T-helper 17 cell (primary cell): ENCODE measurements at regions not wholly inside any gene's neighbourhood (a gene's known extent, or its start where the extent isn't known, plus 50 kb on each side); places are given as distances from the start of the nearest gene placed in this dataset.

ENCODE experiments used
- ATAC-seq: fragments of 150-1000 bp; cut with Tn5 transposase; 2 replicates; pipeline ENCODE4 v1.10.0; 2021; ENCODE audit warnings: mild to moderate bottlenecking, moderate library complexity
- DNase-seq, 3 donors: peaks; one replicate each; pipeline versions ENCODE4 v3.0.0 to v3.0.0-alpha.2; 2020 to 2021
- H3K9me3 ChIP-seq: one replicate; pipeline ENCODE4 v1.7.0; 2013; ENCODE audit warnings: low read length, mild to moderate bottlenecking; ENCODE audit not compliant: control insufficient read depth, poor library complexity, severe bottlenecking
- H3K27ac Mint-ChIP-seq: one replicate; pipeline ENCODE4 v1.8.0; 2022; ENCODE audit warnings: mild to moderate bottlenecking, moderate library complexity, mixed read lengths
- H3K27me3 Mint-ChIP-seq: one replicate; pipeline ENCODE4 v1.8.0; 2022; ENCODE audit warnings: mixed read lengths
- H3K36me3 Mint-ChIP-seq: one replicate; pipeline ENCODE4 v1.8.0; 2022; ENCODE audit warnings: low read depth, mixed read lengths
- H3K4me1 Mint-ChIP-seq: one replicate; pipeline ENCODE4 v1.8.0; 2022; ENCODE audit warnings: mild to moderate bottlenecking, mixed read lengths
- H3K4me3 Mint-ChIP-seq: one replicate; pipeline ENCODE4 v1.8.0; 2022; ENCODE audit warnings: mild to moderate bottlenecking, moderate library complexity, mixed read lengths

- Mint-ChIP-seq H3K36me3 (no peaks in the 10 kb centered on the region), H3K27ac (no peak overlapping the region), H3K27me3 (no peaks in the 10 kb centered on the region), H3K4me1 (no peaks in the 10 kb centered on the region), H3K4me3 (no peak overlapping the region)
- ATAC-seq: no peak
- no peaks in the 10 kb centered on the region for H3K9me3 ChIP-seq
- DNase-seq: no peak
These were observed 993.1 kb downstream of the TSN start for GRCh38 chr2:122748552-122749011.

- no peaks in the 10 kb centered on the region for H3K9me3 ChIP-seq
- ATAC-seq (no peak), DNase-seq (no peak)
- H3K27ac Mint-ChIP-seq: no peak overlapping the region
- H3K36me3 Mint-ChIP-seq: no peaks in the 10 kb centered on the region
- no peaks in the 10 kb centered on the region for H3K4me1 Mint-ChIP-seq
- H3K4me3 Mint-ChIP-seq: no peak overlapping the region
- no peaks in the 10 kb centered on the region for H3K27me3 Mint-ChIP-seq
These were observed 994.0 kb downstream of the TSN start for GRCh38 chr2:122749405-122749804.

- no peak for ATAC-seq
- no peak for DNase-seq
- no peaks in the 10 kb centered on the region for H3K9me3 ChIP-seq
- Mint-ChIP-seq H3K4me1 (no peaks in the 10 kb centered on the region), H3K27ac (no peak overlapping the region), H3K27me3 (no peaks in the 10 kb centered on the region), H3K4me3 (no peak overlapping the region), H3K36me3 (no peaks in the 10 kb centered on the region)
These were observed 994.6 kb downstream of the TSN start for GRCh38 chr2:122750095-122750494.

GRCh38 chr2:122750808-122751207, 995.4 kb downstream of the TSN start:
- ATAC-seq (no peak), DNase-seq (no peak)
- no peaks in the 10 kb centered on the region for H3K36me3 Mint-ChIP-seq
- no peak overlapping the region for H3K4me3 Mint-ChIP-seq
- H3K4me1 Mint-ChIP-seq: no peaks in the 10 kb centered on the region
- H3K9me3 ChIP-seq: no peaks in the 10 kb centered on the region
- no peaks in the 10 kb centered on the region for H3K27me3 Mint-ChIP-seq
- no peak overlapping the region for H3K27ac Mint-ChIP-seq

GRCh38 chr2:122753336-122753735, 997.9 kb downstream of the TSN start:
- Mint-ChIP-seq H3K4me1 (no peaks in the 10 kb centered on the region), H3K4me3 (no peak overlapping the region), H3K27ac (no peak overlapping the region), H3K36me3 (no peaks in the 10 kb centered on the region), H3K27me3 (no peaks in the 10 kb centered on the region)
- DNase-seq (no peak), ATAC-seq (no peak)
- H3K9me3 ChIP-seq: no peaks in the 10 kb centered on the region

- Mint-ChIP-seq H3K27ac (no peak overlapping the region), H3K36me3 (no peaks in the 10 kb centered on the region), H3K27me3 (no peaks in the 10 kb centered on the region), H3K4me1 (no peaks in the 10 kb centered on the region), H3K4me3 (no peak overlapping the region)
- no peak for ATAC-seq
- H3K9me3 ChIP-seq: no peaks in the 10 kb centered on the region
- DNase-seq: no peak
These were observed 999.1 kb downstream of the TSN start for GRCh38 chr2:122754561-122754960.

GRCh38 chr2:122755281-122755780, 999.9 kb downstream of the TSN start:
- H3K9me3 ChIP-seq: peaks cover 1% of the 10 kb centered on the region
- Mint-ChIP-seq H3K4me1 (no peaks in the 10 kb centered on the region), H3K4me3 (no peak overlapping the region), H3K27me3 (no peaks in the 10 kb centered on the region), H3K27ac (no peak overlapping the region), H3K36me3 (no peaks in the 10 kb centered on the region)
- DNase-seq: no peak
- no peak for ATAC-seq

- Mint-ChIP-seq H3K4me3 (no peak overlapping the region), H3K4me1 (no peaks in the 10 kb centered on the region), H3K27ac (no peak overlapping the region), H3K36me3 (no peaks in the 10 kb centered on the region), H3K27me3 (no peaks in the 10 kb centered on the region)
- H3K9me3 ChIP-seq: peaks cover 5% of the 10 kb centered on the region
- DNase-seq (no peak), ATAC-seq (no peak)
These were observed 1003.5 kb downstream of the TSN start for GRCh38 chr2:122758967-122759366.

- Mint-ChIP-seq H3K4me3 (no peak overlapping the region), H3K27ac (no peak overlapping the region), H3K27me3 (no peaks in the 10 kb centered on the region), H3K36me3 (no peaks in the 10 kb centered on the region), H3K4me1 (no peaks in the 10 kb centered on the region)
- ATAC-seq (no peak), DNase-seq (no peak)
- H3K9me3 ChIP-seq: peaks cover 5% of the 10 kb centered on the region
These were observed 1008.6 kb downstream of the TSN start for GRCh38 chr2:122764014-122764413.

GRCh38 chr2:122780251-122780650, 1024.8 kb downstream of the TSN start:
- ATAC-seq (no peak), DNase-seq (no peak)
- no peak overlapping the region for H3K4me3 Mint-ChIP-seq
- no peaks in the 10 kb centered on the region for H3K36me3 Mint-ChIP-seq
- H3K4me1 Mint-ChIP-seq: no peaks in the 10 kb centered on the region
- H3K9me3 ChIP-seq: no peaks in the 10 kb centered on the region
- no peak overlapping the region for H3K27ac Mint-ChIP-seq
- no peaks in the 10 kb centered on the region for H3K27me3 Mint-ChIP-seq

GRCh38 chr2:122794100-122794499, 1038.6 kb downstream of the TSN start:
- H3K27me3 Mint-ChIP-seq: no peaks in the 10 kb centered on the region
- no peak for ATAC-seq
- no peaks in the 10 kb centered on the region for H3K9me3 ChIP-seq
- H3K4me1 Mint-ChIP-seq: no peaks in the 10 kb centered on the region
- H3K36me3 Mint-ChIP-seq: no peaks in the 10 kb centered on the region
- H3K27ac Mint-ChIP-seq: no peak overlapping the region
- no peak for DNase-seq
- H3K4me3 Mint-ChIP-seq: no peak overlapping the region

GRCh38 chr2:122795763-122796162, 1040.3 kb downstream of the TSN start:
- H3K4me3 Mint-ChIP-seq: no peak overlapping the region
- H3K9me3 ChIP-seq: no peaks in the 10 kb centered on the region
- no peaks in the 10 kb centered on the region for H3K27me3 Mint-ChIP-seq
- H3K36me3 Mint-ChIP-seq: no peaks in the 10 kb centered on the region
- no peak for DNase-seq
- no peak for ATAC-seq
- no peak overlapping the region for H3K27ac Mint-ChIP-seq
- no peaks in the 10 kb centered on the region for H3K4me1 Mint-ChIP-seq

- no peak for ATAC-seq
- Mint-ChIP-seq H3K27ac (no peak overlapping the region), H3K4me3 (no peak overlapping the region), H3K27me3 (no peaks in the 10 kb centered on the region), H3K4me1 (no peaks in the 10 kb centered on the region), H3K36me3 (no peaks in the 10 kb centered on the region)
- no peaks in the 10 kb centered on the region for H3K9me3 ChIP-seq
- no peak for DNase-seq
These were observed 1043.9 kb downstream of the TSN start for GRCh38 chr2:122799391-122799790.

- no peaks in the 10 kb centered on the region for H3K36me3 Mint-ChIP-seq
- H3K27ac Mint-ChIP-seq: no peak overlapping the region
- H3K4me3 Mint-ChIP-seq: no peak overlapping the region
- no peaks in the 10 kb centered on the region for H3K4me1 Mint-ChIP-seq
- no peak for ATAC-seq
- no peaks in the 10 kb centered on the region for H3K9me3 ChIP-seq
- DNase-seq: no peak
- no peaks in the 10 kb centered on the region for H3K27me3 Mint-ChIP-seq
These were observed 1045.3 kb downstream of the TSN start for GRCh38 chr2:122800781-122801180.
